Fibroblast of skin of left biceps (primary cell): ENCODE measurements at regions not wholly inside any gene's neighbourhood (a gene's known extent, or its start where the extent isn't known, plus 50 kb on each side); places are given as distances from the start of the nearest gene placed in this dataset.

Experiments used
- DNase-seq, 2 experiments: peaks; one replicate each; pipeline ENCODE4 v3.0.0-alpha.2; 2013; ENCODE audit warnings: low read depth in 2 of 2

DNA sequence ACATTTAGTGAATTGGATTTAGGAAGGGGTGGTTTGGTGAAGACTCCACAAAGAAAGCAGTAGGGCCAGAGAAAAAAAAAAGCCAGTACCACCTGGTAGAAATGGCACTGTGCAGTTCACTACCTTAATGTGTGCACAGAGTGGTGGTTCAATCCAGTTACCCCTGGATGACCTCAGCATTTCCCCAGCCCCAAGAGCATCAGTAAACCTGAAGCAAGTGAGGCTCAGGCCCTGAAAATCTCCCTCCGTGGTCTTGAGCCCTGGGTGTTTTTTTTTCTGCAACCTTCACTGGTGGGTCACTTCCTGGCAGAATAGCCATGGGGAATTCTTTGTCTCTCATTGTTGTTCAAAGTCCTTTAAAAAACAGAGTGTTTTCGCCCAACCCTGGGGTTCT, 202.9 kb downstream of the GADD45G start:
- no peak for DNase-seq

DNA sequence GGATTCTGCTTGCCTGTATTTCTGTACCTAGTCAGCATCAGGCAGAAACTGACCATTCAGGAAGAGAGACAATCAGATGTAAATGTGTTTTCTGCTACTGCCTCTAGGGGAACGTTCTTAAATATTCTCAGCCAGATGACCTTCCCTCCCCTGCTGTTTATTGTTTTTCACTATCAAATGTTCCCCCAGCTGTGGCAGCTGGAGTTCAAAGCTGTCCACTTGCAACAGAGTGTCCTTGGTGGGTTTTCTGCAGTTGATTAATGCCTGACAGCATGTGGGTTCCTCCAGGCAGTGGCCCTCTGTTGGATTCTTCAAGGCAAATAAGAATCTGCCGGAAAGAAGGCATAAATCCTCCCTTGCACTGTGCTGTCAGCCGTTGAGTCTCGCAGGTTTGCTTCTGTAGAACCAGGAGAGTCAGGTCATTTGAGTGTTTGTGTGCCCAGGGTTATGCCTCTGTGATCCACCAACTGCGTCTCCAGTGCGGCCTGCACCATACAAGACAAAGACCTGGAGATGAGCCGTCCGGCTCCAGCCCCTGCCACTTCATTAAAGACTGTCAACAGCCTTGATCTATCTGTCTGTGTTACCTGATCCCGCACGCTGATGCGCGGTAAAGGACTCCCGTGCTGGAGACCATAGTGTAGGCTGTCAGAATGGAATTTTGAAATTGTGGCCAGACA, 203.4 kb downstream of the GADD45G start:
- no peak for DNase-seq

DNA sequence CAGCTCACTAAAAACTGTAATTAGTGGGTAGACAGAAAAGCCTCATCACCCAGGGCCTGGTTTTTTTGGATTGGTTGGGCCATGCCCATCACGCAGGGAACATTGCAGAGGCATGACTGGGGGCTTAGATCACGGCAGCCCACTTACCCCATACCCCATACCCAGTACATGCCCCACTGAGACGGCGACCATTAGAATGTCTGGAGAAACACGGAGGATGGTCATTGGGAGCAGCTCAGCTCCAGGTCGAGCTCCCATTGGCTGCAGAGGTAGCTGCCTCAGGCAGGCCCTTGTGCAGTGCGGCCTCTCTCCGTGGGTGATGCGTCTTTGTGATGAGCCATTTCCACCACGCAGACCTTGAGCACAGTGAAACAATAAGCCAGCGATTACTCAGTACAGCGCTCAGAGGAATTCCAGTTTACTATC, 204.0 kb downstream of the GADD45G start:
- no peak for DNase-seq

DNA sequence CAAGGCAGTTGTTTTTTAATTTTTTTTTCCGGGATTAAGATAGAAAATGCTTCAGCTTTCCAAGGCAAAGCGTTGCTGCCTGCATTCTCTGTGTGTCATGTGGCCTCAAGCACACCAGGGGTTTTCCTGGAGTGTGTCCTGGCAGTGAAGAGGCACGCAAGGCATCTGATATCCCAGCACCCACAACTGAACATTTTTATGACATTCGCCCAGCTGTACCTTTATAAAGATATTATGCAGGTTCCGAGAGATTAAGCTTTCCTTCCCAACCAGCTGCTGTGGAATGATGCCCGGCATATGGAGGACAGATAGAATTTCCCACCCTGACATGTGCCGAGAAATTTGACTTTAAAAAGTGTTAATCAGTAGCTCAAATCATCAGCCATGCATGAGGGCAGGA, 205.6 kb downstream of the GADD45G start:
- DNase-seq = no peak

GRCh38 chr9:89811356-89811755, 206.5 kb downstream of the GADD45G start:
- DNase-seq = no peak

DNA sequence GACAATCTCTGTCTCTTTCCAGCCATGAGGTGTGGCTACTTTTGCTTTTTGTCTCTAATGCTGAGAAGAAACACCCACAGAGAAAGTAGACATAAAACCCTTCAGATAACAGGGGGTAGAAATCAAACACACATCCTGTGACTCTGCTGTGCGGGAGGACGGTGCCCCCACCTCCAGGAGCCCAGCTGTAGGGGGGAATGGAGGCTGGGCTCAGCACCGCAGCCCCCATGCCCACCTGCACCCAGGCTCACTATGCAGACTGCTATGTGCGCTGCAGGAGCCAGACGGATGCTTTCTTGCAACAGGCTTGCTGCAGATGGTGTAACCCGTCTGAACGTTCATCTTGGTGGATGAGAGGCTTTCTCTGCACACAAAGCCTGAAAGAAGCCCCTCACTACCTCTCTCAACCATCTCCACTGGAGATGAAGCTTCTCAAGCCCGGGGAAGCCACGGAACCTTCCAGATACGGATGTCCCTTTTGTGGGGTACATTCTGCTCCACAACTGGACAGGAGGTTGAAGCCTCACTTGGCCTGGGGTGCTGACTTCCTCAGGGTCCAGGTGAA, 207.2 kb downstream of the GADD45G start:
- DNase-seq = no peak

DNA sequence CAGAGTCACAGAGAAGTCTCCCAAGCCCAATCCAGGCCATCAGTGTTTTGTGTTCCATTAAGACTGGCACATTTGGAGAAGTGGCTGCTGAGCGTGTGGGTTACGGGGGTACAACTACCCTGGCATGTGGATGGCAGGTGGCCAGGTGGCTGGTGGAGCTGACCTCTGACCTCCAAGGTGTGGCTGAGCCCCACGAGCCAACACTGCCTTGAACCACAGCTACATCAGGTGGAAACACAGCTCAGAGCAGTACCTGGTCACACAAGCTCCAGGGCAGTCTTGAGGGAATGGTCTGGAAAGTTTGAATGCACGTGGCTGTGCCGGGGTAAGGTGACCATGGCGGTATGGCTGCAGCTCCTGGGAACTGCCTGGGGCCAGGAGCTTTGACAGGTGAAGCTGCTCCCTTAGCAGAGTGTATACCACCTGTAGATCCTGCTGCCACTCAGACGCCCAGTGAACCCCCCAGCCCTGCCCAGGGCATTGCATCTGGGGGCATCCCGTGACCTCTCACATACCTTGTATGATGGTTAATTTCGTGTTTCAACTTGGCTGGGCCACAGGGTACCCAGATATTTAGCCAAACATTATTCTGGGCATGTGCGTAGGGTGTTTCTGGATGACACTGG, 207.9 kb downstream of the GADD45G start:
- no peak for DNase-seq

DNA sequence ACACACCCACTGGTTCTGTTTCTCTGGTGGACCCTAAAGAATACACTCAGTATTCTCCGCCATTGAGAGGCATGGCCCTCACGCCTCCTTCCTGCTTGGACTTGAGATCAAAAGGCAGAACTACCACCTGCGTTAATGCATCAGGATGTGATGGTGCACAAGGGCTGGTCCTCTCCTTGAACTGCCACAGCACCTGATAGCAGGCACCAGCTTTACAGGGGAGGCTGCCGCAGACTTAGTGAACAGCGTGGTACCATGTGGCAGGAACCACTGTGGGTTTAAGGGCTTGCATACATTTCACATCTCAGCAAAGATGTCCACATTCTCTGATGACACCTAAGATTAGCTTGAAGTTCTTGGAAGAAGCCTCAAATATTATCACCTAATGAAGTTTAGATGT, 208.7 kb downstream of the GADD45G start:
- no peak for DNase-seq

DNA sequence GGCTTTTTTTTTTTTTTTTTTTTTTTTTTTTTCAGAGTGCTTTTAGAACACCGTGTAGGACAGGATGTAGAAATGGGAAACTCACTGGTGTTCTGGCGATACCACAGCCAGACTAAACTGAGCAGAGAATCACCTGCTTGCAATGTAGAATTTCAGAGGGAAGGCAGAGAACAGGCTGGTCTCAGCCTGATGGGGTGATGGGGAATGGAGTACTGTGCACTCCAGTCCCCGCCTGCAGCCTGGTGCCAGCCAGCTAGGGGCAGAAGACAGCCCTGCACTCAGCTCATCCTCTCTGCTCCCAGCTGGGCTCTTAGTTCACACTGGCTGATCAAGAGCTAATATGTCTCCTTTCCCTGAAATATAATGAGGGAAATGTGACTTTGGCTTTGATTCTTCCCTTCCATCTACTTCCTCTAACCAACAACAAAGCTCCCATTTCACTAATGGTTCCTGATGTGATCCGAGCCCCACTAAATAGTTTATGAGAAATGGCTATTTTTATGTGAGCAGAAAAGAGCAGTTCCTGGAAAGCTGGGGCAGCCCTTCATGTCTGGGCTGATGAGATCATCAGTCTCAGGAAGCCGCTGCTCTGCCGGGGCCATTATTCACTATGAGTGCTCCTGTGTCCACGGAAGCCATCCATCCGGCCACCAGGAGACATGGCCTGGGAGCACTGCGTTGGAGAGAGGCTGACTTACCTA, 209.7 kb downstream of the GADD45G start:
- no peak for DNase-seq

DNA sequence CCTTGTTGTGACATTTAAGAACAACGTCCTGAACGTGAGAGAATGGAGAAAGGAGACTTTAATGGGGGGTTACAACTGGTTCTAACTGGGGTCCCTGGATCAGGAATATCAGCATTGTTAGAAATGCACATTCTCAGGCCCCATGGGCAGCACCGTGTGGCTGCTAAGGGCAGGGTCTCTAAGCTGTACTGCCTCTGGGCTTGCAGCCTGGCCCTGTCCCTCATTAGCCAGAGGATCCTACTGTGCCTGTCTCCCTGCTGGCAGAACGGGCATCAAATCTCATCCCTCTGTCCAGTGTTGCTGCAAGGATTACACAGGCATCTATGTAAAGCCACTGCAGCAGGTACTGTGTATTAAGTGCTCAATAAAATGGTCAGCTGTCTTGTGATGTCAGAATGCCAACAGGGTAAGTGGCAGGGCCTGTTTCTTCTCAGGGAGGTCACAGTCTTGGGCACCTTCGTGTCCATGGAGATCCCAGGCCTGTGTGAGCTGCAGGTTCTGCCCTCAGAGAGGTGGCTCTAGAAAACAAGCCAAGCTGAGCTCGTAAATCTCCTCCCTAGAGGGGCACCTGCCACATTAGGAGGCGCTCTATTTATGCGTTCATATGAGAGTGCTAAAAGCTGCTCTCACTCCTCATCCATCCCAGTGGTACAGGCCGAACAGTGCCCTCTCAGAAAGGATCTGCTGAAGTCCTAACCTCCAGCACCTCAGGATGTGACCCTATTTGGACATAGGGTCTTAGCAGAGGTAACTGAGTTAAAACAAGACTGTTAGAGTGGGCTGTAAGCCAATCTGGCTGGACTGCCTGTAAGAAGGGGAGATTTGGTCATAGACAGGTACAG, 210.5 kb downstream of the GADD45G start:
- no peak for DNase-seq

GRCh38 chr9:89815903-89816573, 211.2 kb downstream of the GADD45G start:
- no peak for DNase-seq

- DNase-seq = no peak
Measured at GRCh38 chr9:89817151-89817950, 212.5 kb downstream of the GADD45G start.

DNA sequence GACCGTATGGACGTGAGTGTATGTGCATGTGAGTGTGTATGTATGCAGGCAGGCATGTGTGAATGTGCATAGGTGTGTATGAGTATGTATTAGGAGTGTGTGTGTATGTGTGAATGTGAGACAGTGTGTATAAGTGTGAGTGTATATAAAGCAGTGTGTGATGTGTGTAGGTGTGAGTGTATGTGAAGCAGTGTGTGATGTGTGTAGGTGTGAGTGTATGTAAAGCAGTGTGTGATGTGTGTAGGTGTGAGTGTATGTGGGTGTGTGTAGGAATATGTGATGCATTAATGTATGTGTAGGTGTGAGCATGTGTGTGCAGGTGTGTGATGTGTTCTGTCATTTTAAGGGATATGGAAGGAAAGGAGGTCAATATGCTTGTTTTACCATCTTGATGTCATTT, 215.5 kb downstream of the GADD45G start:
- no peak for DNase-seq

- DNase-seq = no peak
Measured at GRCh38 chr9:89821081-89821480, 216.3 kb downstream of the GADD45G start.

- DNase-seq = no peak
Measured at GRCh38 chr9:89822996-89823395, 218.2 kb downstream of the GADD45G start.

GRCh38 chr9:89825669-89826068, 220.9 kb downstream of the GADD45G start:
- no peak for DNase-seq

DNA sequence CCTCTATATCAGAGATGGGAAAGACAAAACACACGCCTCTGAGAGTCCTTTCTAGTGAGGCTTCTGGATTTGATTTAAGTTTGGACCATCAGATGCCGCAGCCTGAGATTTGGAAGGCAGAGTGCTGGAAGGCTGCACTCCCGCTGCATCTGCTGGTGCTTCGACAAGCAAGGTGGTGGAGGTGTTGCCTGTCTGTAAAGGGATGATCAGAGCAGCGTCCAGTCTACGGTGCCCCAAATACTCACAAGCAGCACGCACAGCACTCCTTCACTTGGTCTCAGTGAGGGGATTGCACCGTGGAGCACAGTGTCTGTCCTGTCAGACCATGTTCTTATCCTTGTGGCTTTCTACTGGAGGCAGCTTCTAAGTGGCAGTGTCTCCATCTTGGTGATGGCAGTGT, 221.4 kb downstream of the GADD45G start:
- no peak for DNase-seq

DNA sequence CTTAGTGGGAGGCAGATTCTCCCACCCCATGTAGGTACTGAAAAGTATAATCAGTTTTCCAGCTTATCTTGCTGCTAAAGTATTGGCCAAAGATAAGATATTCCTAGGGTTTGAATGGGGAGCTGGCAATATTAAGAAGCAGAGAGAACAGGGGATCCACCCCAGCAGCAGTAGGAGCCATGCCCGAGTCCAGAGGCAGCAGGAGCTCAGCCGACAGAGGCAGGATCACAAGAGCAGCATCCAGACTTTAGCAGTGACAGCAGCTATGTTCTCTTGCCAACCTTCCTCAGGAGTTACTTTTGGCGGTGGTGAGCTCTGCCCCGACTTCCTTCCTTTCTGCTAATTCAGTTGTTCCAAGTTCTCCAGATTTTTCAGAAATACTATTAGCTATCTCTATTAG, 224.5 kb downstream of the GADD45G start:
- DNase-seq = no peak

DNA sequence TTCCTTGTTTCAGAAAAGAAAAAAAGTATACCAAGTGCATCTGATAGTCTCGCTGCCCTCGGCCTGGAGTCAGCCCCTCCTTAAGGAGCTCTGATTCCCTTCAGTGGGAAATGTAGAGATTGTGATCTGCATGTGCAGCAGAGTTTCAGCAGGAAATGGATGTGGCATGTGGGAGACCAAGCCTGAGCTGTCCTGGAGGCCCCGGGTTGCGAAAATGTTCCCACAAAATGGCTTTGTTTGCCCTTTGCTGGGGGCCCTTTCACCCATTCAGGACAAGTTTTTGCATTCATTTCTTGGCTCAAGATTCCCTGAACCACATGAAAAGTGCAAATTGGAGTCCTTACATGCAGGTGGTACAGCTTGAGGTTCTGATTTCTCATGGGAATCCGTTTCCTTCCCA, 230.9 kb downstream of the GADD45G start:
- no peak for DNase-seq

- no peak for DNase-seq
Measured at GRCh38 chr9:89837162-89837933, 232.5 kb downstream of the GADD45G start.
